NCI-H2196 (cell line): ENCODE measurements at regions not wholly inside any gene's neighbourhood (a gene's known extent, or its start where the extent isn't known, plus 50 kb on each side); places are given as distances from the start of the nearest gene placed in this dataset.

Experiments
- DNase-seq: peaks from one replicate; lab custom pipeline; 2025; ENCODE audit not compliant: unreplicated experiment; lab: John Stamatoyannopoulos, UW

DNA sequence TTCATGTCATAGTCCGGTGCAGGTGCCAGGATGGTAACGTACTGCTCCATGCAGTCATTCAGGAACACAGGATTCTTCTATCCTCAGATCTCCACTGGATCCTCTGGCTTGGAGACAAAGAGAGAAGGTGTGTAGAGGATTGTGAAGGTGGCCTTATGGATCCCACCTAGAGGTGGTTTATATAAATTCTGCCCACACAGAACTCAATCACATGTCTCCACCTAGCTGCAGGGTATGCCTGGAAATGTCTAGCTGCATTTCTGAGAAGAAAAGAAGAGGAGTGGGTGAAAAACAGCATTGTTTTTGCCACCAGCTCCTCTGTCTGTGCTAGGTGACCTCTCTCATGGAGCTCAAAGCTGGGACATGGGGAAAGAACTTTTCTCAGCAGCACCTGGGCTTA, 478.7 kb downstream of the PDCD6IP start:
- DNase-seq, result no peak

DNA sequence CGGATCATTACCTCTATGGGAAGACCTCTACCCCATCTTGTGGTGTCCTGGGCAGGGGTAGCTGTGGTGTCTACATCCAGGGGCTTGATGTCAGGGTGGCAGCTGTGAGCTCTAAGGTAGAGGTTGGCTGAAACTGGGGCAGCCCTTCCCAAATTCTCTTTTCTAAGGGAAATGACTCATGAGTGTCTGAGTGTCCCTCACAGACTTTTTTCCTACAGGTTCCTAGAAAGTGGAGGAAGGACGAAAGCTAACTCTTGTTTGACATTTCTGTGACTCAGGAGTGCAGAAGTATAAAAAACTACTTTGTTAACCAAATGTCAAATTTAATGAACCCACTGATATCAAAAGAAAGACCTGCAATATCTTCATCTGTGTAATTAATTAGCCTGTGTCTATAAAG, 481.5 kb downstream of the PDCD6IP start:
- DNase-seq, result no peak

DNA sequence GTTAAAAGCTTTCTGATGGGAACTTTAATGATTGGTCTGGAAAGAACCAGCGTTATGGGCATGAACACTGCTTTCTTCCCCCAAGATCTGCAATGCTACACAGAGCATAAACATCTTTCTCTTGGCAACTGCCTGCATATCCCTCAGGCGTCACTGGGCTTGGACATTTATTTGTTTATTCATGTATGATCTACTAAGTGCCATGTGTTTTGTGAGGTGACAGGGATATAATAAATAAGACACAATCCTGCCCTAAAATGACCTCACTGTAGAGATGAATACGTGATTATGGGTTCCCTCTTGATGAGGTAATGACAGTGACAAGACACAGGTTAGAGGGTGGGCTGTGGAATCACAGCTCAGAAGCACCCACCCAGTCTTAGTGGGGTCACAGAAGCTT, 485.3 kb downstream of the PDCD6IP start:
- no peak for DNase-seq

DNA sequence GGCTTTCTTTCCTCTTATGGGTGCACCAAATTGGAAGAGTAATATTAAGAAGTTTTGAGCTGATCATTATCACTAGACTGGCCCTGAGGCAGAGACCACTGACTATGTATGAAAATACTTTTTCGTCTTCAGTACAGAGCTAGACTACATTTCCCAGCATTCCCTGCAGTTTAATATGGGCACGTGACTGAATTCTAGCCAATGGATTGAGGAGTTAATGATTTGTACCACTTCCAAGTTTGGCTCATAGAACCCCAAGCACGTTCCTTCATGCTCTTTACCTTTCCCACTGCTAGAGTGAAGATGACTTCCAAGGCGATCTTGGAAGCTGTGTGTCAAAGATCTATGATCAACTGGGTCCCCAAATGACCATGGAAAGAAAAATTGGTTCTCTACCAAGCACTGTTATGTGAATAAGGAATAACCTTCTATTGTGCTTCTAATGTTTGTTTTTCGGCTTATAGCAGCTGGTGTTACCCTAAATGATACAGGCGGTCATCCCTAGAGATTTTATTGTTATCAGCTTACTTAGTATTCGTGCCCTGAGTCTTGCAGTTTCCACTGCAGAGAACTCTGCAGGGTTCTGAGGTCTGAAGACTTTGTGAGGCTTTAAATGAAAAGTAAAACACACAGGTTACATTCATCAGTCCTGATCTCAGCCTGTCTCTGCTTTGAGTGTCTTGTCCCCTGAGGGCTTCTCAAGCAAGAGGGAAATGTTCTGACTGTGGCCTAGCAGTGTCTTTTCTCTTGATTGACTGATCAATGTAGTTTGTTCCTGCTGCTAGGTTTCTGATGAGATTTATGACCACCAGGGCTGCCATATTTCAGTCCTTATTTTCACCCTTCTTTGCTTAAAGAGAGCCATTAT, 486.8 kb downstream of the PDCD6IP start:
- no peak for DNase-seq

DNA sequence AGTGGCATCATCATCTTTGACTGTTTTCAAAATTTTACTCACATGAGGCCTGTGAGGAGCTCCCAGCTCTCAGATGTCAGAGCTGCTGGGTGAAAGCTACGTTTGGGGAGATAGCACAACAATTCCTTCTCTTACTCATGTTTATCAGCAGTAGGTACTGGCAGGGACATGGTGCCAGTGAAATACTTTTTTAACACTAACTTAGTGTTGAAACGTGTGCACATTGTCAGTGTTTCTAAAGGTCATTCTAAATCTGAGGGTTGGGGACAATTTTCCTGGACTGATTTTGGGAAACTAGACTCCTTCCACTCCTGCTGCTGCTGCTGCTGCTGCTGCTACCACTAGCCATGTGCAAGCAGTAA, 487.4 kb downstream of the PDCD6IP start:
- DNase-seq, result no peak

DNA sequence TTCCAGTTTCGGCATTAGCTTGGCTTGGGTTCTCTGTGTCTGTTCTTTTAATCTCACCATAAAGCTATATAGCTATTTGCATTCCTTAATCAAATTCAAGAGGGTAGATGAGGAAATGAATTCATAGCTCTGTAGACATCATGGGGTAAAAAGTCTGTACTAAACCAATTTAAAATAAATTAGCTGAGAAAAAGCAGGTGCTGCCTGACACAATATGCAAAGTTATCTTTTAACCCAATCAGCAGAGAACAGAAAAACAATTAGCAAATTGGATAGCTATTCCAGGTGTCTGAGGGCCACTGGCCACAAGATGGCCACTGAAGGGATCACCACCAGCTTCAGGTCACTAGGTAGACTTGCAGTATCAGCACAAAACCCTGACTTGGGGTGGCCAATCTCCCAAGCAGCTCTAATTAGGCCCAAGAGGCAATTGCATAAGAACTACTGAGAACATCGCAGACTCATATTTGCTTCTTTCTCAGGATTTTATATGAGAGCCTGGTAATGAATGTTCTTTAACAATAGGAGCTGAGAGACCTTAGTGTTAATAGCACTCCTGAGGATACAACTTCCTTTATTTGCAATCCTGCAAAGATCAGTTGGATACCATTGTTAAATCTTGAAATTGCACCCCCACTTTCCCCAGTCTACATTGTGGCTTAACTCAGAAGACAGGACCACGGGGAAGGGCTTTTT, 494.3 kb downstream of the PDCD6IP start:
- DNase-seq, result no peak

DNA sequence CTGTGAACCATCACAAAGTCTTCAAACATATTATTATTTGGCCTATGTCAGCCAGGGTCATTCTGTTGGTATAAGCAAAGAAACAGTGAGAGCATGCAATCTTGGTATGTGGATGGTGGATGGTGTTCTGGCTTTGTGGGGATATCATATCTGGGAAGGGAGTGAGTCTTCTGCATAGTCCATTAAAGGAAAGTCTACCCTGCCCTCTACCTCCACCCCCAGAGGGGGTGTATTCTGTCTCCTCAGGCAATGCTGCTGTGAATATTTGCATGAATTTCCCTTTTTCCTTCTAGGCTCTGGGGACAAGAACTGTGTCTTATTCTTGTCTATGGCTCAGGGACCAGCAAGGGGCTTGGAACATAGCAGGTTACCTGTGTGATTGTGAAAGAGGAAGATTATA, 495.8 kb downstream of the PDCD6IP start:
- no peak for DNase-seq

DNA sequence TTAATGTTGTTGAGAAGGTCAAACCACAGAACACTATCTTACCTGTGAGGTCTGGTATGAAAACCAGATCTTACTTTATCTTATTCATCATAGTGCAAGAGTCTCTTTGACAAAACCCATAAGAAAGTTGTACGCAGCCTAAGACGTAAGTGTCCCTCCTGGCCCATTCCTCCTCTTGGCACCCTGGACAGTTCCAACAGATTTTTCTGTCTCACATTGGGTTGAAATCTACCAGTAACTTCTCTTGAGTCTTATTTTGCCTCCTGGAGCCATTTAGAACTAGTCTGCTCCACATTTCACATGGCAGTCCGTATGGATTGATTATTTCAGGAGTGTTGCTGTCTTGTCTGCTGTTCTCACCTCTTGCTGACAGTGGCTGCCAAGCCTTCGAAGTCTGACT, 498.4 kb downstream of the PDCD6IP start:
- DNase-seq, result no peak

DNA sequence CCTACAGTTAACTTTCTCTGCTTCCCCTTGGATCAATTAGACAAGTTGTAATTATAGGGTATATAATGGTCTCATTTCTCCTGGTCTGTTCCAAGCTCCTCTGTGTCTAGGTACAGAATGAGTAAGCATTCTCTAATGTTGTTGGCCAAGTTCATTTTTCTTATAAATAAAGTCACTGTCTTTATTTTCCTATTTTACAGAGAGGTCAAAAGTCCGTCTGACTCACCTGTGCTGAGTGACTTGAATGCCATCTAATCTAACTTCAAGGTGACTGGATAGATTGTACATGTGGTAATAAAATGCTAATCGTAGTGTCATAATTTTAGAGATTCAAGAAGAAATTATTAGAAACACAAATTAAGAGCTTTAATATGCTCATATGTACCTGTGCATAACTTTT, 500.2 kb downstream of the PDCD6IP start:
- DNase-seq, result no peak

DNA sequence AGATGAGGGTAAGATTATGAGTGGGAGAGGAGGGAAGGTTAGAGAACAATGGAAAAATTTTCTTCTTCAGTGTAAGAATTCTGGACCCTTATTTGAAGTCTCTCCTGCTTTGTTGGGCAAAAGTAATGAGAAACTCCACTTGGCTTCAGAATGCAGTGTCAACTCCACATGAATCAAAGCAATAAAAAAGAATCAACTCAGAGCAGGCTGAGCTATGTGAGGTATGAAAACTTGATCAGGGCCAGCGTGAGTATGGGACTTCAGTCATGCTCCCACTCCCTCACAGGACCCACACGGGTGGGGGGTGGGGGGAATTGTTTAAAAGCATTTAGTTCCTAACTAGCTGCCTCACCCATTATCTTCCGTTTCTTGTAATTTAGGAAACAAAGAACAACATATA, 502.2 kb downstream of the PDCD6IP start:
- no peak for DNase-seq

DNA sequence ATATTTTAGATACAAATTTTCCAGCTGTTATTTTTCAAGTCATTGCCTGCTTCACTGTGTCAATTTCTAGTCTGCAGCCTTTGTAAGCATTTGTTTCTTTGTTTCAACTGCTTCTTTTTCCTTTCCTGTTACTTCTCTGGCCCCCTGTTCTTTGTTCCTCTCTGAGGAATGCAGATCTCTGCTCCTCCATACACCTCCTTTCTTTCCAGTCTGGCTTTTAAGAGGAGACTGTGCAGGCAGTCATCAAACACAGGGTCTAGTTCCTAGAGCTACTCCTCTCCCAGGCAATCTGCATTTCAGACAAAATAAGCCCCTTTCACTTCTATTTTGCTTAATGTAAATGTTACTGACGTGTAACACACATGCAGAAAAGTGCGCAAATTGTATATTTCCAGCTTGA, 502.9 kb downstream of the PDCD6IP start:
- DNase-seq, result no peak

DNA sequence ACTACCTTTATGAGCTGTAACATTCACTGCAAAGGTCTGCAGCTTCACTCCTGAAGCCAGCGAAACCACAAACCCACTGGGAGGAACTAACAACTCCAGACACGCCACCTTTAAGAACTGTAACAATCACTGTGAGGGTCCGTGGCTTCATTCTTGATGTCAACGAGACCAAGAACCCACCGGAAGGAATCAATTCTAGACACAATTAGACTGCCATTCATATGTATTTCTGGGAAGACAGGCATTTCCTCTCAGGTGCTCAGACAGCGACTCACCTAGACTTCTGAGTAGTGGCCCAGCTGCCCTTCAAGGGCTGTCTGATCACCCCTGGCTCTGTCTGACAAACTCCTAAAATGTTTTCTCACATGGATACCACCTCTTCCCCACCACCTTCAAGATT, 506.8 kb downstream of the PDCD6IP start:
- no peak for DNase-seq

DNA sequence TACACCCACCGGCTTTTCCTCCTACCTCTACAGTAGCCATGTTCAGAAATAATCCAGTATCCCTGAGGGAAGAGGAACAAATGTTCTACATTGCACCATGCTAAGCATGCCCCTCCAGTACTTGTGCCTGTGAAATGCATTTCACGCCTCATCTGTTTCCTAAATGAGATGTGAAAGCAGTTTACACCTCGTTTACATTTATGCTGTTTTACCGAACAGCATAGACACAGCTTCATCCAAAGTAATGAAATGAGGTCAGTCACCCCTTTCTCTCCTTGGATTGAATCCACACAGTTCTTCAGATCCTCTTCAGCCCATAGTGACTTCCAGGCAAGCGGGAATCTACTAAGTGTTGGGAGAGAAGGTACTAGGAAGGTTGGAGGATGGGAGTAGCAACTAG, 514.3 kb downstream of the PDCD6IP start:
- no peak for DNase-seq

DNA sequence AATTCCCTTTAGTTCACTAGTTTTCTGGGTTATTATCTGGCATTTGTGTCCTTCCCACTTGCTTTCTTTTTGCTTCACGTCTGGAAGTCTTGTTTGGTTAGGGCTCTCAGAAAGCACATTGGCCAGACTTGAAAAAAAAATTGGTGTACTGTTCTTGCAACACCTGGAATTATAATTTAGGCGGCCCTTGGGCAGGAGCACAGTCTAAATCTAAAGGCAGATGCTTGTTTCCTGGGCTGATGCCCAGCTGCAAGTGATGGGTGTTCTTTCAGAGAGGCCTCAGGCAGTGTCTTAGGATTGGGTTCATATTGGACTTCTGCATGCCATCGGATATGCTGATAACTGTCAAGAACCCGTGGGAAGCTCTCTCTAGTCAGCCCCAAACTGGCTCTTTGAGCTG, 521.5 kb downstream of the PDCD6IP start:
- DNase-seq, result no peak

DNA sequence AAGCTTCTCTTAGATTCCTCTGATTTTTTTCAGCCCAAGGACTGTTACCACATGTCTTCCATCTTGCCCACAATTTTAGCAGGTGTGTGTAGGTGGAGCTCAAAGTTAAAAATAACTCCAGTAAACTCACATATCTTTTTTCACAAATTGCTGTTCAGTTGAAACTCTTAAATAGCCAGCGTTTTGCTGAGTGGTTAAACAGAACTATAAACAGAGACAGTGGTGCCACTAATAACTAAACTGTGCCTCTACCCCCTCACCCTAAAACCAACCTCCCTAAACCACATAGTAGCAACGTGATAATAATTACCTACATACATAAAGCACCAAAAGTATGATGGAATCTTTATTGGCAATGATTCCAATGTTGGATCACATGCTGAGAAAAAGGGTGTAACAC, 525.1 kb downstream of the PDCD6IP start:
- no peak for DNase-seq

DNA sequence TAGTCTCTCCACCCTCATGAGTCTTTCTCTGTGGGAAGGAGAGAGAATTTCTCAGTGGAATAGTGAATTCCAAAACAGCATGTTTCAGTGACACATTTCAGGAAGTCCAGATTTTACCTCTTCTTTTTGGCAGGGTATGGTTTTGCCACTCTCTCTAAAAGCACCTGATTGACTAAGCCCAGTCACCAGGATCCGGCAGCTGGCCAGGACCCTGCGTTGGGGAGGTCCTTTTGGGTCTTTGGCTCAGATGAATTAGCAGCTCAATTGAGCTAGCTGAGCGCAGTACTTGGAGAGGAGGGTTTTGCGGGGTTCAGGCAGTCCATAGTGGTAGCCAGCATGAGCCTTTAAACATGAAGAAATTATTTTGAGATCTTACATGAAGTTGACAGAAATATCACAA, 548.2 kb downstream of the PDCD6IP start:
- no peak for DNase-seq

DNA sequence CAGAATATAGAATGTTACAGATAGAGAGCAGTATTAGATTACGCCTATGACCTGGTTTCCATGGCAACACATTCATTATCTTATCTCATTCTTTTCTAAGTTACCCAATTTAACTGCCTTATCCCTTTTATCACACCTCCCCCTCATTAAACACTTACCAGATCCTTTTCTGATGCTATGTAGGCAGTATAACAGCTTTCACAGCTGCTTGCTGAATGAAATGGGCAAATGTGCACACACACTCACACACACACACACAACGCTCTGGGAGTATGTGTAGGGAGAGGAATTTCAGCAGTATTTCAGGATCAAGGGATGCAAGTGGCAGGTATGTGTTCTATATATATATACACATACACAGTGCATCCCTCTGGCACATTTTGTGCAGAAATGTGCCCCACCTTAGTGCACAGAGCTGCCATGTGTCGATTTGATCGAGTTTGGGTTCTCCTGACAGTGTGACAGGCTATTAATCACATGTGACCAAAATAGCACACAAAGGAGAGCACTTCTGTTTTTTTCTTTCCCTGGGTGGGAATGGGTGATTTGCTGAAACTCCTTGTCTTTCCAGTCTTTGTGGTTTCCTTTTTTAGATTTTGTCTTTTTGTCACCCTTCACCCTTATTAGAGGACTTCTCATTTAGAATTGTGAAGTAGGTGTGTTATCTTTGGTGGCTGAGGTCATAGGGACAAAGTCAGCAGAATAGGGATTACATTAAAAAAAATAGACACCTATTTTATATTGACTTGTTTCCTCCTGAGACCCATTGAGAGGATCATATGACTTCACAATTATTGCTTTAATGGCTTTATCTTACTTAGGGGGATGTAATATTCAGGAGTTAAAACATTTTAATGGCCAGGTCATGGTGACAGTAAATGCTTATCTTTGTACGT, 553.7 kb downstream of the PDCD6IP start:
- no peak for DNase-seq

DNA sequence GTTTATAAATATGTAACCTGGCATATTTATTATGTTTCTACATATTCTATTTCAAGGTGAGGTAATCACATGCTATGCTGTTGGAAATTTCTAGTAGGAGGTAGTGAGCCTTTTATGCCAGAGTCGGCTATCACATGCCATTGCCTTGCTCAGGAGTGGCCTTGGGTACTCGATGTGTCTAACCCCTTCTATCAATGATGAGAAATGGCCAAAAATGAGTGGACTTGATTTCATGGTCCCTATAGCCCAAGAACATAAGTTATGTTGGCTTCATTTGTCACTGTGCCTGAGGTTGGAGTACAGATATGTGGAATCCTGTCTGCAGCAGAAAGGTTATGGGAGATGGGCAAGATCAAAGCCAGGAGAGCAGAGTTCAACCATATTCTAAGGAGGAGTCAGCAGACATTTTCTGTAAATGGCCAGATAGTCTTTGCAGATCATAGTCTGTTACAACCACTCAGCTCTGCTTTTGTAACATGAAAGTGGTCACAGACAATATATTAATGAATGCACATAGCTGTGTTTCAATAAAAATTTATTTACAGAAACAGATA, 554.4 kb downstream of the PDCD6IP start:
- no peak for DNase-seq

DNA sequence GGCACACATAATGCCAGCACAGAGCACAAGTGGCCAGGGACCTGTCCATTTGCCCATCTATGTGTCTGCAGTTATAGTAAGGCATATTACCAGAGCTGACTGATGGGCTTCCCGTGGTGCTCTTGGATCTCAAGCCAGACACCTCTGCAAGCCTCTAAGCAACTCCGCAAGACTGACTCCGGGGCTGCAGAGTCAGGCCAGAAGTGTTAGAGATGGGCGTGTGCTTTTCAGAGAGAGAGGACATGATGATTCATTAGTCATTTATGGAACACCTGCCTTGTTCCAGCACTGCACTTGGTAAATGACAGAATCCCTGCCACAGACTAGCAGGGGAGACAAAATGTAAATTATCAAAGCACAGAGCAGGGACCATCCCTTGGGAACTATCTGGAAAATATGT, 559.0 kb downstream of the PDCD6IP start:
- DNase-seq, result no peak

DNA sequence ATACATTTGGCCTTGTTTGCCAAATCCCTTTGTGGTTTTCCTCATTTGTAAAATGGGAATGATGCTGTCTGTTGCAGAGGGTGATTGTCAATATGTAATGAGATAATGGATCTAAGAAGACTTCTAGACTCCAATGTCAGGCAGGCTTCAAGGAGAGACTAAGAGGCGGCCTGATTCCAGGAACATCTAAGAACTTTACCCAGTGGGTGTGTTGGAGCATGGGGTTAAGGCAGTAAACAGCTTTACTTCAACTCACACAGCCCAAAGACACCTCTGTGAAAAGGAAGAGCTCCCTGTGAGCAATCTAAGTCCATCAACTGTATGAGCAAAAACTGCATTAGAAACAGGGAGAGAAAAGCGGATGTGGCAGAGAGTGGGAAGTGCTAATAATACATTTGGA, 560.6 kb downstream of the PDCD6IP start:
- DNase-seq, result no peak

DNA sequence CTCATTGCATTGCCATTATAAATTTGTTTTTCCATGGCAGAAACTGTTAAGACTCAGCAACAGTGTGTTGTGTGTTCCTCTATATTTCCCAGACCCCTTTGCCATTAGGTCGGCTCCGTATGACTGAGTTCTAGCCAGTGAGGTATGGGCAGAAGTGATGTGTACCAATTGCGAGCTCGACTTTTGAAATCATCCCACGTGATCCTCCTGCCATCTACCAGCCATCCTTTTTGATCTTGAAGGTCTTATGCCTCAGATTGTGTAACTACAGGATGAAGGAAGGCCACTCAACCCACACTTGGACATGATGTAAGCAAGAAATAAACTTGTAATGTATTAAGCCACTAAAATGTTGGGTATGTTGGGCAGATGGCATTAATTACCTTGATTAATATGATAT, 562.3 kb downstream of the PDCD6IP start:
- no peak for DNase-seq
